HL-60 (cell line): ENCODE measurements at regions not wholly inside any gene's neighbourhood (a gene's known extent, or its start where the extent isn't known, plus 50 kb on each side); places are given as distances from the start of the nearest gene placed in this dataset.

ENCODE experiments used
- GABPA ChIP-seq: IDR thresholded peaks from 2 replicates; pipeline ENCODE4 v1.6.1; 2012; ENCODE audit warnings: low read depth
- POLR2AphosphoS5 ChIP-seq: IDR thresholded peaks from 2 replicates; pipeline ENCODE4 v1.6.1; 2012; ENCODE audit warnings: low read depth
- SPI1 ChIP-seq: IDR thresholded peaks from 2 replicates; pipeline ENCODE4 v1.6.1; 2012; ENCODE audit warnings: low read depth, mild to moderate bottlenecking, borderline replicate concordance
- TF ChIP-seq, protein P1 (sequence below): IDR thresholded peaks from one replicate; pipeline ENCODE4 v1.5.1; 2011; ENCODE audit warnings: low read length, control low read depth, inconsistent platforms; ENCODE audit not compliant: insufficient read depth
- TF ChIP-seq, protein P2 (sequence below): IDR thresholded peaks from 2 replicates; pipeline ENCODE4 v1.6.1; 2012; ENCODE audit warnings: low read depth; ENCODE audit not compliant: insufficient replicate concordance

DNA sequence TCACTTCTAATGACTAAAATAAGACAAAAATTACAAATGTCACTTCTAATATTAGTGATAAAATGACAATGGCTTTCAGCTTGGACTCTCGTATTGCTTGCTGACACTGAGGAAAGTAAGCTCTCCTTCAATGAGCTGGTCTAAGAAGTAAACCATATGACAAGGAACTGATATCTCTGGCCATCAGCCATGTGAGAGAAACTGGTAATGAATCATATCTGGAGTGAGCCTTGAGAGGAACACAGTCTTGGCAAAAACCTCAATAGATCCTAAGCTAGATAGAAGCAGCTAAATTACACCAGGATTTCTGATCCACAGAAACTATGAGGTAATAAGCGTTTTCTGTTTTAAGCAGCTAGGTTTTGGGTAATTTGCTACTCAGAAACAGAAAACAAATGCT is 1575.1 kb downstream of the OTOL1 start:
- TF ChIP-seq, protein P1, sequence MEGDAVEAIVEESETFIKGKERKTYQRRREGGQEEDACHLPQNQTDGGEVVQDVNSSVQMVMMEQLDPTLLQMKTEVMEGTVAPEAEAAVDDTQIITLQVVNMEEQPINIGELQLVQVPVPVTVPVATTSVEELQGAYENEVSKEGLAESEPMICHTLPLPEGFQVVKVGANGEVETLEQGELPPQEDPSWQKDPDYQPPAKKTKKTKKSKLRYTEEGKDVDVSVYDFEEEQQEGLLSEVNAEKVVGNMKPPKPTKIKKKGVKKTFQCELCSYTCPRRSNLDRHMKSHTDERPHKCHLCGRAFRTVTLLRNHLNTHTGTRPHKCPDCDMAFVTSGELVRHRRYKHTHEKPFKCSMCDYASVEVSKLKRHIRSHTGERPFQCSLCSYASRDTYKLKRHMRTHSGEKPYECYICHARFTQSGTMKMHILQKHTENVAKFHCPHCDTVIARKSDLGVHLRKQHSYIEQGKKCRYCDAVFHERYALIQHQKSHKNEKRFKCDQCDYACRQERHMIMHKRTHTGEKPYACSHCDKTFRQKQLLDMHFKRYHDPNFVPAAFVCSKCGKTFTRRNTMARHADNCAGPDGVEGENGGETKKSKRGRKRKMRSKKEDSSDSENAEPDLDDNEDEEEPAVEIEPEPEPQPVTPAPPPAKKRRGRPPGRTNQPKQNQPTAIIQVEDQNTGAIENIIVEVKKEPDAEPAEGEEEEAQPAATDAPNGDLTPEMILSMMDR: no peak
- TF ChIP-seq, protein P2, sequence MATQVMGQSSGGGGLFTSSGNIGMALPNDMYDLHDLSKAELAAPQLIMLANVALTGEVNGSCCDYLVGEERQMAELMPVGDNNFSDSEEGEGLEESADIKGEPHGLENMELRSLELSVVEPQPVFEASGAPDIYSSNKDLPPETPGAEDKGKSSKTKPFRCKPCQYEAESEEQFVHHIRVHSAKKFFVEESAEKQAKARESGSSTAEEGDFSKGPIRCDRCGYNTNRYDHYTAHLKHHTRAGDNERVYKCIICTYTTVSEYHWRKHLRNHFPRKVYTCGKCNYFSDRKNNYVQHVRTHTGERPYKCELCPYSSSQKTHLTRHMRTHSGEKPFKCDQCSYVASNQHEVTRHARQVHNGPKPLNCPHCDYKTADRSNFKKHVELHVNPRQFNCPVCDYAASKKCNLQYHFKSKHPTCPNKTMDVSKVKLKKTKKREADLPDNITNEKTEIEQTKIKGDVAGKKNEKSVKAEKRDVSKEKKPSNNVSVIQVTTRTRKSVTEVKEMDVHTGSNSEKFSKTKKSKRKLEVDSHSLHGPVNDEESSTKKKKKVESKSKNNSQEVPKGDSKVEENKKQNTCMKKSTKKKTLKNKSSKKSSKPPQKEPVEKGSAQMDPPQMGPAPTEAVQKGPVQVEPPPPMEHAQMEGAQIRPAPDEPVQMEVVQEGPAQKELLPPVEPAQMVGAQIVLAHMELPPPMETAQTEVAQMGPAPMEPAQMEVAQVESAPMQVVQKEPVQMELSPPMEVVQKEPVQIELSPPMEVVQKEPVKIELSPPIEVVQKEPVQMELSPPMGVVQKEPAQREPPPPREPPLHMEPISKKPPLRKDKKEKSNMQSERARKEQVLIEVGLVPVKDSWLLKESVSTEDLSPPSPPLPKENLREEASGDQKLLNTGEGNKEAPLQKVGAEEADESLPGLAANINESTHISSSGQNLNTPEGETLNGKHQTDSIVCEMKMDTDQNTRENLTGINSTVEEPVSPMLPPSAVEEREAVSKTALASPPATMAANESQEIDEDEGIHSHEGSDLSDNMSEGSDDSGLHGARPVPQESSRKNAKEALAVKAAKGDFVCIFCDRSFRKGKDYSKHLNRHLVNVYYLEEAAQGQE: no peak
- TF ChIP-seq GABPA: no peak
- no peak for TF ChIP-seq POLR2AphosphoS5
- TF ChIP-seq SPI1: no peak
